ENCODE measurements at regions not wholly inside any gene's neighbourhood (a gene's known extent, or its start where the extent isn't known, plus 50 kb on each side); places are given as distances from the start of the nearest gene placed in this dataset.

- TF ChIP-seq, protein P1, sequence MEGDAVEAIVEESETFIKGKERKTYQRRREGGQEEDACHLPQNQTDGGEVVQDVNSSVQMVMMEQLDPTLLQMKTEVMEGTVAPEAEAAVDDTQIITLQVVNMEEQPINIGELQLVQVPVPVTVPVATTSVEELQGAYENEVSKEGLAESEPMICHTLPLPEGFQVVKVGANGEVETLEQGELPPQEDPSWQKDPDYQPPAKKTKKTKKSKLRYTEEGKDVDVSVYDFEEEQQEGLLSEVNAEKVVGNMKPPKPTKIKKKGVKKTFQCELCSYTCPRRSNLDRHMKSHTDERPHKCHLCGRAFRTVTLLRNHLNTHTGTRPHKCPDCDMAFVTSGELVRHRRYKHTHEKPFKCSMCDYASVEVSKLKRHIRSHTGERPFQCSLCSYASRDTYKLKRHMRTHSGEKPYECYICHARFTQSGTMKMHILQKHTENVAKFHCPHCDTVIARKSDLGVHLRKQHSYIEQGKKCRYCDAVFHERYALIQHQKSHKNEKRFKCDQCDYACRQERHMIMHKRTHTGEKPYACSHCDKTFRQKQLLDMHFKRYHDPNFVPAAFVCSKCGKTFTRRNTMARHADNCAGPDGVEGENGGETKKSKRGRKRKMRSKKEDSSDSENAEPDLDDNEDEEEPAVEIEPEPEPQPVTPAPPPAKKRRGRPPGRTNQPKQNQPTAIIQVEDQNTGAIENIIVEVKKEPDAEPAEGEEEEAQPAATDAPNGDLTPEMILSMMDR (IDR thresholded peaks at IDR 0.05): no peak
- TF ChIP-seq REST (IDR thresholded peaks at IDR 0.05; ENCODE audit: insufficient read depth in 1 of 2, low read depth in 2 of 2, low read length in 1 of 2) (no peak), POLR2AphosphoS5 (IDR thresholded peaks at IDR 0.05; ENCODE audit: low read depth, low read length) (no peak)
Measured at GRCh38 chr9:13791816-13792215, 512.3 kb upstream of the MPDZ start.
